NB4 (cell line): ENCODE measurements at regions not wholly inside any gene's neighbourhood (a gene's known extent, or its start where the extent isn't known, plus 50 kb on each side); places are given as distances from the start of the nearest gene placed in this dataset.

Experiments
- POLR2A ChIP-seq: IDR thresholded peaks from 2 replicates; pipeline ENCODE4 v1.6.1; 2011; ENCODE audit warnings: mild to moderate bottlenecking; ENCODE audit not compliant: insufficient read length; ENCODE audit errors: extremely low read depth
- TF ChIP-seq, protein P1 (sequence below): IDR thresholded peaks from one replicate; pipeline ENCODE4 v1.5.1; 2012; ENCODE audit warnings: low read depth, low read length

DNA sequence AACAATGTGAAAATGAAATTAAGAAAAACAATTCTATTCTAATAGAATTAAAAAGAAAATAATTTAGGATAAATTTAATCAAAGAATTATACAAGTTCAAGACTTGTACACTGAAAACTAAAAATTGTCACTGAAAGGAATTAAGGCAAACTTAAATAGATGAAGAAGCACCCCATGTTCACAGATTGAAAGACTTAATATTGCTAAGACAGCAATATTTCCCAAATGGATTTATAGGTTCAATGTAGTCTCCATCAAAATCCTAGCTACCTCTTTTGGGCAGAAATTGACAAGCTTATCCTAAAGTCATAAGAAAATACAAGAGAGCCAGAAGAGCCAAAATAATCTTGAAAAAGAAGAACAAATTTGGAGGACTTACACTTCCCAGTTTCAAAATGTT is 53.5 kb upstream of the UBE3A start:
- TF ChIP-seq POLR2A = no peak
- TF ChIP-seq, protein P1, sequence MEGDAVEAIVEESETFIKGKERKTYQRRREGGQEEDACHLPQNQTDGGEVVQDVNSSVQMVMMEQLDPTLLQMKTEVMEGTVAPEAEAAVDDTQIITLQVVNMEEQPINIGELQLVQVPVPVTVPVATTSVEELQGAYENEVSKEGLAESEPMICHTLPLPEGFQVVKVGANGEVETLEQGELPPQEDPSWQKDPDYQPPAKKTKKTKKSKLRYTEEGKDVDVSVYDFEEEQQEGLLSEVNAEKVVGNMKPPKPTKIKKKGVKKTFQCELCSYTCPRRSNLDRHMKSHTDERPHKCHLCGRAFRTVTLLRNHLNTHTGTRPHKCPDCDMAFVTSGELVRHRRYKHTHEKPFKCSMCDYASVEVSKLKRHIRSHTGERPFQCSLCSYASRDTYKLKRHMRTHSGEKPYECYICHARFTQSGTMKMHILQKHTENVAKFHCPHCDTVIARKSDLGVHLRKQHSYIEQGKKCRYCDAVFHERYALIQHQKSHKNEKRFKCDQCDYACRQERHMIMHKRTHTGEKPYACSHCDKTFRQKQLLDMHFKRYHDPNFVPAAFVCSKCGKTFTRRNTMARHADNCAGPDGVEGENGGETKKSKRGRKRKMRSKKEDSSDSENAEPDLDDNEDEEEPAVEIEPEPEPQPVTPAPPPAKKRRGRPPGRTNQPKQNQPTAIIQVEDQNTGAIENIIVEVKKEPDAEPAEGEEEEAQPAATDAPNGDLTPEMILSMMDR = no peak
